HG03097 (cell line): ENCODE measurements at regions not wholly inside any gene's neighbourhood (a gene's known extent, or its start where the extent isn't known, plus 50 kb on each side); places are given as distances from the start of the nearest gene placed in this dataset.
"Not testable (repeated sequence)": the region's sequence is repeated elsewhere in the genome, so short reads cannot be mapped to it uniquely, and the experiment has no call there.

ENCODE experiments used
- ATAC-seq: cut with Tn5 transposase; IDR thresholded peaks from one replicate; pipeline ENCODE4 v1.9.1; 2021; ENCODE audit not compliant: unreplicated experiment, low FRiP score

- no peak for ATAC-seq
Measured at GRCh38 chr18:66931010-66931409, 327.1 kb upstream of the CDH19 start.

- no peak for ATAC-seq
Measured at GRCh38 chr18:66916834-66917233, 312.9 kb upstream of the CDH19 start.

GRCh38 chr18:66900837-66901236 lies 296.9 kb upstream of the CDH19 start:
- ATAC-seq, result no peak

- ATAC-seq, result no peak
Measured at GRCh38 chr18:66895631-66896030, 291.7 kb upstream of the CDH19 start.

GRCh38 chr18:66894851-66895250 lies 291.0 kb upstream of the CDH19 start:
- no peak for ATAC-seq

- ATAC-seq, result not testable (repeated sequence)
Measured at GRCh38 chr18:66892388-66892787, 288.5 kb upstream of the CDH19 start.

- no peak for ATAC-seq
Measured at GRCh38 chr18:66874812-66875474, 271.1 kb upstream of the CDH19 start.

GRCh38 chr18:66874375-66874774 lies 270.5 kb upstream of the CDH19 start:
- no peak for ATAC-seq

- ATAC-seq, result no peak
Measured at GRCh38 chr18:66873899-66874298, 270.0 kb upstream of the CDH19 start.

GRCh38 chr18:66872277-66872676 lies 268.4 kb upstream of the CDH19 start:
- no peak for ATAC-seq

GRCh38 chr18:66867653-66868052 lies 263.8 kb upstream of the CDH19 start:
- no peak for ATAC-seq

- not testable (repeated sequence) for ATAC-seq
Measured at GRCh38 chr18:66866427-66866940, 262.6 kb upstream of the CDH19 start.

- ATAC-seq, result no peak
Measured at GRCh38 chr18:66838340-66838987, 234.6 kb upstream of the CDH19 start.

GRCh38 chr18:66833646-66834045 lies 229.8 kb upstream of the CDH19 start:
- no peak for ATAC-seq

- no peak for ATAC-seq
Measured at GRCh38 chr18:66826211-66826610, 222.3 kb upstream of the CDH19 start.

GRCh38 chr18:66825347-66825746 lies 221.5 kb upstream of the CDH19 start:
- ATAC-seq, result no peak

GRCh38 chr18:66819235-66819634 lies 215.3 kb upstream of the CDH19 start:
- no peak for ATAC-seq

- ATAC-seq, result no peak
Measured at GRCh38 chr18:66813138-66813537, 209.2 kb upstream of the CDH19 start.

GRCh38 chr18:66795051-66795450 lies 191.2 kb upstream of the CDH19 start:
- ATAC-seq, result no peak

GRCh38 chr18:66792466-66792865 lies 188.6 kb upstream of the CDH19 start:
- no peak for ATAC-seq

- no peak for ATAC-seq
Measured at GRCh38 chr18:66780609-66781008, 176.7 kb upstream of the CDH19 start.

- ATAC-seq, result no peak
Measured at GRCh38 chr18:66778048-66778447, 174.2 kb upstream of the CDH19 start.
